ENCODE measurements at regions not wholly inside any gene's neighbourhood (a gene's known extent, or its start where the extent isn't known, plus 50 kb on each side); places are given as distances from the start of the nearest gene placed in this dataset.
A peak's percentile ranks its signal among the peaks of the same experiment; 100 is the strongest.

DNA sequence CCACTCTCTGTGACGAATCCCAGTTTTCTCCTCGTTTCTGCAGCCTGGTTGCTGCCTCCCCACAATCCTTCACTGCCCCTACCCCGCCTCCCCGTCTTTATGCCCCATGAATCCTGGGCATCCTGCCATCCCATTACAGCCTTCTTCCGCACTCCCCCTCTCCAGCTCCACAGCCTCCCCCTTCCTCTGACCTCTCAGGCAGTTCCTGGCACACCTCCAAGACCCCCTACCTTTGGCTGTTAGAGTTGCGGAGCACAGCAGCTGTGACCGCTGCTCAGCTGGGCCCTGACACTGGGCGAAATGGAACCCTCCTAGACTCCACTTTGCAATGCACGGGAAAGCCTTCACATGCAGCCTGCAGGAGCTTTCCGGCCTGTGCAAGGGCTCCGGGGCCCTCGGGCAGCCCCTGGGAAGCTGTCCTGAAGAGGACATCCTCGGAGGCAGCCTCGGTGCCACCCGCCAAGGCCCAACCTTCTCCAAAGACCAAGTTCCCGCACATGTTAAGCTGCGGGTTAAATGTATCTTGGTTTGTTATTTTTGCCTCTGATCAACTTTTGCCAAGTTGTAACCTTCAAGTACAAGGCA, 400.7 kb upstream of the MKI67 start:
- Histone ChIP-seq H3K36me3 (ENCODE audit: control insufficient read depth, insufficient read depth, low read length) (no peaks in the 10 kb centered on the region), H3K27me3 (ENCODE audit: control insufficient read depth, insufficient read depth, low read length) (no peaks in the 10 kb centered on the region), H3K27ac (ENCODE audit: low read depth, low read length) (no peak overlapping the region), H3K9me3 (ENCODE audit: control insufficient read depth, insufficient read depth, low read depth, low read length) (no peaks in the 10 kb centered on the region), H3K9ac (ENCODE audit: low read length) (no peak overlapping the region), H3K4me3 (ENCODE audit: low read depth, low read length) (no peak overlapping the region), H3K4me1 (ENCODE audit: control insufficient read depth, insufficient read depth, low read length) (peaks cover 20% of the 10 kb centered on the region)

DNA sequence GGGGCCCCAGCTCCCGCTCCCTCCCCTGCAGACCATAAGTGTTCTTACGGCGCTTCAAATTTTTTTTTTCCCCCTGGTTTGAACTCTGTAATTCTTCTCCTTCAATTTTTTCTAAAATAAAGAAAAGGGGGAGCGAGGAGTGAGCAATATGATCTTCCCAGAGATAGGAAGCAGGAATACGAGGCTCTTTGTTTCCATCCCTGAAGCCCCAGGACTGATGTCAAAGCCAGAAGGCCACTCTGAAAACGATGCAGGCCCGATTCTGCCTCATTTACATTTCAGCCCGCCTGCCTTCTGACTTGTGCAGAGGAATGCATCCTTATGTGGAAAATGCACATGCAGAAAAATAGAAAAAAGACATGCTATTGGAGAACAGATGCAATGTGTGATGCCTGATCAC, 401.5 kb upstream of the MKI67 start:
- H3K9ac ChIP-seq (ENCODE audit: low read length), result no peak overlapping the region
- H3K4me1 ChIP-seq (ENCODE audit: control insufficient read depth, insufficient read depth, low read length), result peaks cover 20% of the 10 kb centered on the region
- H3K36me3 ChIP-seq (ENCODE audit: control insufficient read depth, insufficient read depth, low read length), result no peaks in the 10 kb centered on the region
- H3K27ac ChIP-seq (ENCODE audit: low read depth, low read length), result no peak overlapping the region
- no peaks in the 10 kb centered on the region for H3K27me3 ChIP-seq (ENCODE audit: control insufficient read depth, insufficient read depth, low read length)
- H3K4me3 ChIP-seq (ENCODE audit: low read depth, low read length), result no peak overlapping the region
- no peaks in the 10 kb centered on the region for H3K9me3 ChIP-seq (ENCODE audit: control insufficient read depth, insufficient read depth, low read depth, low read length)

DNA sequence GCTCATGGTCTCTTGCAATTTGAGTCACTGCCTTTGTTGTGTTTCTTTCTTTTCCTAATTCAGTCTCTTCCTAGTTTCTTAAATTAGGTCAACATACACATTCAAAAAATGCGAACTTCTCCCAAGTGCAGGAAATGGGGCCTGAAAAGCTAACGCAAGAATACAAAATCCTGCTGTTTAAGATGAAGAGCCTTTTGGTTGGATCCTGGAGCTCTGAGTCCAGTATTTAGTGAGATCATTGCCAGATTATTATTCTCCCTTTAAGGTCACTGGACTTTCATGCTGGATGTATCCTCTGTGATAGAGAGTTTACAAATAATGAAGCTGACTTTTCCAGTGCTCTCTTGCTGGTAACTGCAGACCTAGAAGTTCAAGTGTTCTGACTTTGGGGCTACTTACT, 401.9 kb upstream of the MKI67 start:
- Histone ChIP-seq H3K27me3 (ENCODE audit: control insufficient read depth, insufficient read depth, low read length) (no peaks in the 10 kb centered on the region), H3K9me3 (ENCODE audit: control insufficient read depth, insufficient read depth, low read depth, low read length) (no peaks in the 10 kb centered on the region), H3K36me3 (ENCODE audit: control insufficient read depth, insufficient read depth, low read length) (no peaks in the 10 kb centered on the region), H3K27ac (ENCODE audit: low read depth, low read length) (no peak overlapping the region), H3K9ac (ENCODE audit: low read length) (no peak overlapping the region), H3K4me1 (ENCODE audit: control insufficient read depth, insufficient read depth, low read length) (peaks cover 20% of the 10 kb centered on the region), H3K4me3 (ENCODE audit: low read depth, low read length) (no peak overlapping the region)

DNA sequence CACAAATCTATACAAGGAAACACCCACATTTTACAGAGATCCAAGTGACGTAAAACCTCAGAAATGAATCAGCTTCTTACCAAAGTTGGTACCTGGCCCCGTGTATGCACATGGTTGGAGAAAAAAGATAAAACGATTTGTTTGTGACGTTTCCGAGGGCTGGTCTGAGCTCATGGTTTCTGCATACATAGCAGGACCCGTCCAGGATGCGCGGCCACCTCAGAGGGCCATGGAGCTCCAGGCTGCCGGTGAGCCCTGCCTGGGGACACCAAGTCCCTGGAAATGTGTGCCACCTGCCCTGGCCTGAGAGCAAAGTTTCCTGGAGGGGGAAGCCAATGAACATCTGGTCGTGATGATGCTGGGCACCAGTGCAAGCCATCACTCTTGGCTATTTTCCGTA, 402.6 kb upstream of the MKI67 start:
- Histone ChIP-seq H3K27ac (ENCODE audit: low read depth, low read length) (no peak overlapping the region), H3K27me3 (ENCODE audit: control insufficient read depth, insufficient read depth, low read length) (no peaks in the 10 kb centered on the region), H3K4me1 (ENCODE audit: control insufficient read depth, insufficient read depth, low read length) (peaks cover 20% of the 10 kb centered on the region), H3K9ac (ENCODE audit: low read length) (no peak overlapping the region), H3K36me3 (ENCODE audit: control insufficient read depth, insufficient read depth, low read length) (no peaks in the 10 kb centered on the region), H3K4me3 (ENCODE audit: low read depth, low read length) (no peak overlapping the region), H3K9me3 (ENCODE audit: control insufficient read depth, insufficient read depth, low read depth, low read length) (no peaks in the 10 kb centered on the region)

DNA sequence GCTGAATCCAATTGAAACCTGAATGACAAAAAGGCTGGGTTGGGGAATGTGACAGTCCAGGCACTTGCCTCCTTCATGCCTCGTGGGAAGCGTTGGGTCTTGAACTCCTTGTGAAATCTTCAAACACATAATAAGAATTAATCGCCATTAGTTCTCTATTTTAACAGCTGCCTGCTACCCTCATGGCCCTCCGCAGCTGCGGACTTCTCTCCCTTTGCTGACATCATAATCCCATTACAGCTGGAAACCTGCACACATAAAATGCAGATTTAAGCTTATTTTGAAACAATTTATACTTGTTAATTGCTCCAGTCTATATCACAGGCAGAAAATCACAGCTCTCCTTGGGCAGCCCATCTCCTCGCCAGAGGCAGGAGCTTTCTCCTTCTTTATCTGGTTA, 403.0 kb upstream of the MKI67 start:
- Histone ChIP-seq H3K27me3 (ENCODE audit: control insufficient read depth, insufficient read depth, low read length) (no peaks in the 10 kb centered on the region), H3K9me3 (ENCODE audit: control insufficient read depth, insufficient read depth, low read depth, low read length) (no peaks in the 10 kb centered on the region), H3K9ac (ENCODE audit: low read length) (no peak overlapping the region), H3K27ac (ENCODE audit: low read depth, low read length) (no peak overlapping the region), H3K4me1 (ENCODE audit: control insufficient read depth, insufficient read depth, low read length) (peaks cover 20% of the 10 kb centered on the region), H3K36me3 (ENCODE audit: control insufficient read depth, insufficient read depth, low read length) (no peaks in the 10 kb centered on the region), H3K4me3 (ENCODE audit: low read depth, low read length) (no peak overlapping the region)

DNA sequence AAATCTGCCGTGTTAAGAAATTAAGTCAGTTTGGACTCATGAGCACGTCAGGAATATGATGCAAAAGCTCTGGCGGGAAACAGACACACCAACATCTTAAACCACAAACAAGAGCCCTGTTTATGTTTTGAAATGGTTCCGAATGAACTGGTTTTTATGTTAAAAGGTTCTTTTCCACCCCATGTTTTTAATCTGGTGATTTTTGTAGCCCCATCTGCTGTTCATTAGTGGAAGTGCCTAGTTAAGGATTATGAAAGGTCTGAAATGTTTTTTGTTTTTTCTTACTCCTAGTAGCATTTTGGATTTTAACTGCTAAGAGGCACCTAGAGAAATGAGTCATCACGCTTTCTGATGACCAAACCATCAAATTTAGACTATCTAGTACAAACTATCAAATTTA, 404.1 kb upstream of the MKI67 start:
- Histone ChIP-seq H3K9ac (ENCODE audit: low read length) (no peak overlapping the region), H3K4me3 (ENCODE audit: low read depth, low read length) (no peak overlapping the region), H3K4me1 (ENCODE audit: control insufficient read depth, insufficient read depth, low read length) (peaks cover 25% of the 10 kb centered on the region), H3K27ac (ENCODE audit: low read depth, low read length) (no peak overlapping the region), H3K36me3 (ENCODE audit: control insufficient read depth, insufficient read depth, low read length) (no peaks in the 10 kb centered on the region), H3K9me3 (ENCODE audit: control insufficient read depth, insufficient read depth, low read depth, low read length) (no peaks in the 10 kb centered on the region), H3K27me3 (ENCODE audit: control insufficient read depth, insufficient read depth, low read length) (no peaks in the 10 kb centered on the region)

DNA sequence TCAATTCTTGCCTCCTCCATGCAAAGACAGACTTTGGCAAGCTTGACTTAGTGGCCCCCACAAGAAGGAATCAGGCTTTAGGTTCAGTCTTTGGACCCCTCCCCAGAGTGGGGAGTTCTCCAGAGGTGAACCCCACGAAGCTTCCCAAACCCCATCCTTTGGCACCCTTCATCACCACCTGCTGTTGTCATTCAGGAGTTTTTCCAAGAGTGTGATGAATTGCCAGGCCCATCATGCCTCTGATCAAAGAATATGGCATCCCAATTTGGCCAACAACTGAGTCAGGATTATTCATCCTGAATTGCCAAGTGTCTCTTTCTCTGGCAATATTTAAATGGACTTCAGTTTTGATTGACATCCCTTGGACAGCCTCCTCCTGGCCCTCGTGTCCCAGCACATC, 404.7 kb upstream of the MKI67 start:
- no peaks in the 10 kb centered on the region for H3K27me3 ChIP-seq (ENCODE audit: control insufficient read depth, insufficient read depth, low read length)
- peaks cover 25% of the 10 kb centered on the region for H3K4me1 ChIP-seq (ENCODE audit: control insufficient read depth, insufficient read depth, low read length)

DNA sequence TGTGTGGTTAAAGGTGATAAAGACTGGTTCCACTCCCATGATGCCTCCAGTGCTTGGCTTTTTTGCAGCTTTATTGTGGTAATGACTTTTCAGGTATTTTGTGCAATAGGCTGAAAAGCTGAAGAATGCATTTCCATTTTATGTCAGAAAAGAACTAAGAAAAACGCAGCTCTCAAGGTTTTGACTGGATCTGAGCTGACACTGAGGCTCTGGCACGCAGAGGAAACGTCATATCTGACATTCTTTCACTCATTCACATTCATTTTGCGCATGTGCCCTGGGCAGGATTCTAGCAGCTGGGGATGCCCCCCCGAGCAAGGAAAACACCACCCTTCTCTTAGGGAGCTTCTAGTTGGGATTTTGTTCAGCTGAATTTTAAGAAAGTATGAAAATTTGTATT, 408.5 kb upstream of the MKI67 start:
- H3K27me3 ChIP-seq (ENCODE audit: control insufficient read depth, insufficient read depth, low read length), result no peaks in the 10 kb centered on the region; the same call in 1 of the 2 replicates
- H3K4me3 ChIP-seq (ENCODE audit: low read depth, low read length), result no peak overlapping the region
- no peak overlapping the region for H3K27ac ChIP-seq (ENCODE audit: low read depth, low read length)
- no peak overlapping the region for H3K9ac ChIP-seq (ENCODE audit: low read length)
- H3K4me1 ChIP-seq (ENCODE audit: control insufficient read depth, insufficient read depth, low read length), result peaks cover 30% of the 10 kb centered on the region
- no peaks in the 10 kb centered on the region for H3K36me3 ChIP-seq (ENCODE audit: control insufficient read depth, insufficient read depth, low read length)
- no peaks in the 10 kb centered on the region for H3K9me3 ChIP-seq (ENCODE audit: control insufficient read depth, insufficient read depth, low read depth, low read length)

More for the DNA sequence above, 404.7 kb upstream of the MKI67 start:
- Histone ChIP-seq H3K27ac (ENCODE audit: low read depth, low read length) (no peak overlapping the region), H3K4me3 (ENCODE audit: low read depth, low read length) (no peak overlapping the region), H3K36me3 (ENCODE audit: control insufficient read depth, insufficient read depth, low read length) (no peaks in the 10 kb centered on the region), H3K9ac (ENCODE audit: low read length) (no peak overlapping the region), H3K9me3 (ENCODE audit: control insufficient read depth, insufficient read depth, low read depth, low read length) (no peaks in the 10 kb centered on the region)

DNA sequence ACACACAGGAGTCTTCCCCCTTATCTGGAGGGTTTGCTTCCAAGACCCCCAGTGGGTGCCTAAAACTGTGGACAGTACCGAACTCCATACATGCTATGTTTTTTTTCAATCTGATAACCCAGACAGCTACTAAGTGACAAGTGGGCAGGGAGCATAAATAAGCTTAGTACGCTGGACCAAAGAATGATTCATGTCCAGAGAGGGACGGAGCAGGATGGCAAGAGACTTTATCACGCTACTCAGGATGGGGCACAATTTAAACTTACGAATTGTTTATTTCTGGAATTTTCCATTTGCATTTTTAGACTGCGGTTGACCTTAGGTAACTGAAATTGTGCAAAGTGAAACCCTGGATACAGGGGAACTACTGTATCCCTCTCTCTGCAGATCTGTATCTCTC, 410.0 kb upstream of the MKI67 start:
- no peak overlapping the region for H3K27ac ChIP-seq (ENCODE audit: low read depth, low read length)
- no peaks in the 10 kb centered on the region; the same call in 1 of the 2 replicates for H3K27me3 ChIP-seq (ENCODE audit: control insufficient read depth, insufficient read depth, low read length)
- H3K4me3 ChIP-seq (ENCODE audit: low read depth, low read length), result no peak overlapping the region
- no peaks in the 10 kb centered on the region for H3K9me3 ChIP-seq (ENCODE audit: control insufficient read depth, insufficient read depth, low read depth, low read length)
- peaks cover 43% of the 10 kb centered on the region for H3K4me1 ChIP-seq (ENCODE audit: control insufficient read depth, insufficient read depth, low read length)
- no peak overlapping the region for H3K9ac ChIP-seq (ENCODE audit: low read length)
- H3K36me3 ChIP-seq (ENCODE audit: control insufficient read depth, insufficient read depth, low read length), result no peaks in the 10 kb centered on the region

DNA sequence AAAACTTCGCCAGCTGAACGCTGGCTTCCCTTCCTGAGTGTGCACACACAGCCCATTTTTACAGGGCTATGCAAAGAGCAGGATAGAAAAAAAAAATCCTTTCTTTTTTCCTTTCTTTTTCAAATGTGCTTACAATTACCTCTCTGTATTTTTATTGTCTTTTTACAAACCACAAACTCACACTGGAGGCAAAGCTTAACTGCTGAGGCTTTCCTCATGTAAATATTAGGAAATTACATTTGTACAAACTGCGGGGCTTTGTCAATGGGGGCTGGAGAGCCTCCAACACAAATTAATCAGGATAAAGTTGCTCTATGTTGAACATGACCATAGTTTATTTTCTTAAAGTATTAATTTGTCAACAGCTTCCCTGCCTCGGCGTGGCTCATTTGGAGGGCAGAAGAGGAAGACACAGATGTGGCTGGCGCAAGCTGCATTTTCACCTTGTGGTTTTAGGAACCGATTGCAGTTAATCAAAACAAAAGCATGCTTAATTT, 411.7 kb upstream of the MKI67 start:
- peak overlapping the region; percentile 26; the same call in 1 of the 2 replicates for H3K27ac ChIP-seq (ENCODE audit: low read depth, low read length)
- H3K4me1 ChIP-seq (ENCODE audit: control insufficient read depth, insufficient read depth, low read length), result peaks cover 56% of the 10 kb centered on the region
- H3K9ac ChIP-seq (ENCODE audit: low read length), result no peak overlapping the region
- no peaks in the 10 kb centered on the region; the same call in 1 of the 2 replicates for H3K27me3 ChIP-seq (ENCODE audit: control insufficient read depth, insufficient read depth, low read length)
- no peaks in the 10 kb centered on the region for H3K36me3 ChIP-seq (ENCODE audit: control insufficient read depth, insufficient read depth, low read length)
- no peaks in the 10 kb centered on the region for H3K9me3 ChIP-seq (ENCODE audit: control insufficient read depth, insufficient read depth, low read depth, low read length)
- no peak overlapping the region for H3K4me3 ChIP-seq (ENCODE audit: low read depth, low read length)

DNA sequence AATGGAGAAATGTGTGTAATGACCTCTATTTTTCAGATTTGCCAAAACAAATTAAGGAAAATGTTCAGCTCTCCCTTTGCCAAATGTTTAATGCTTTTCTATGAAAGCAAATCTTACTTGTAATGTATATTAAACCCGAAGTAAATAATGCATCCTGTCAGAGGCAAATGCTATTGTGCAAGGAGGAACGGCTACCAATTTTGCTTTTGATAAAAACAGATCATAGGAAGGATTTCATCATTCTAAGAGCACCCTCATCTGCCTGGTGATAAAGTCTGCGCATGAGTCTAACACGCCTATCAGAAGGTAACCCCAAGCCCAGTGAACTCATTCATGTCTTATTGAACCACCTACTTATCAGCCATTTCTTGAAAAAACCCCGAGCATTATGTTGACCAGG, 412.4 kb upstream of the MKI67 start:
- H3K36me3 ChIP-seq (ENCODE audit: control insufficient read depth, insufficient read depth, low read length), result no peaks in the 10 kb centered on the region
- H3K27me3 ChIP-seq (ENCODE audit: control insufficient read depth, insufficient read depth, low read length), result no peaks in the 10 kb centered on the region; the same call in 1 of the 2 replicates
- no peaks in the 10 kb centered on the region for H3K9me3 ChIP-seq (ENCODE audit: control insufficient read depth, insufficient read depth, low read depth, low read length)
- no peak overlapping the region for H3K27ac ChIP-seq (ENCODE audit: low read depth, low read length)
- H3K4me3 ChIP-seq (ENCODE audit: low read depth, low read length), result no peak overlapping the region
- H3K4me1 ChIP-seq (ENCODE audit: control insufficient read depth, insufficient read depth, low read length), result peaks cover 64% of the 10 kb centered on the region
- H3K9ac ChIP-seq (ENCODE audit: low read length), result no peak overlapping the region

Data from HUES6 (cell line).